Stimulated activated effector memory CD8-positive, alpha-beta T cell treated with anti-CD3 and anti-CD28 coated beads, Interleukin-12 subunit alpha, Interleukin-12 subunit beta, amount 100 ng/mL, for 72 hours (primary cell): ENCODE measurements at regions not wholly inside any gene's neighbourhood (a gene's known extent, or its start where the extent isn't known, plus 50 kb on each side); places are given as distances from the start of the nearest gene placed in this dataset.
"Not testable (repeated sequence)": the region's sequence is repeated elsewhere in the genome, so short reads cannot be mapped to it uniquely, and the experiment has no call there.

Experiments used
- ATAC-seq: fragments of 150-1000 bp; cut with Tn5 transposase; 2 replicates; pipeline ENCODE4 v1.10.0; 2021
- DNase-seq, 2 donors: peaks; one replicate each; pipeline ENCODE4 v3.0.0; 2021 to 2022; ENCODE audit warnings: low spot score in 2 of 2
- H3K27ac Mint-ChIP-seq: one replicate; pipeline ENCODE4 v1.8.0; 2022; ENCODE audit warnings: mild to moderate bottlenecking, mixed read lengths
- H3K36me3 Mint-ChIP-seq: one replicate; pipeline ENCODE4 v1.8.0; 2022; ENCODE audit warnings: mild to moderate bottlenecking, mixed read lengths
- H3K4me1 Mint-ChIP-seq: one replicate; pipeline ENCODE4 v1.8.0; 2022; ENCODE audit warnings: mixed read lengths
- H3K4me3 Mint-ChIP-seq: one replicate; pipeline ENCODE4 v1.8.0; 2022; ENCODE audit warnings: mild to moderate bottlenecking, mixed read lengths
- H3K9me3 Mint-ChIP-seq: one replicate; pipeline ENCODE4 v1.8.0; 2022; ENCODE audit warnings: mixed read lengths

DNA sequence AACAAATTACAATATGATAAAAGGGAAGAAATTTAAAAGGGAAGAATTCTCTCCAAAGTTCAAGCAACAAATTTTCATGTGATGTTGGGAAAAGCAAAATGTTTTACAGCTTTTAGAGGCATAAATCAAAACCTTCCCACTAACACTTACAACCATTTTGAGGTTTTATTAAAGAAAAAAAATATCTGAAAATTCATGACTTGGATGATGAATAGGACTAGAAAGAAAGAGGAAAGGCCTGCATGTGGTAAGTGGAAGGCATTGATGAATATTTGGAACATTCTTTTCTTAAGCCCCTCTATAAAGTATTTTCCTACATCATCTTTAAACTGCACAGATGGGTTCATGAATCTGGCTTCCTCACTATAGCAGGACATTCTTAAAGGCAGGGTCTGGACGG is 560.6 kb downstream of the TTLL7 start:
- H3K36me3 Mint-ChIP-seq, H3K4me1 Mint-ChIP-seq, H3K27ac Mint-ChIP-seq, ATAC-seq, H3K4me3 Mint-ChIP-seq, DNase-seq: not testable (repeated sequence)
- H3K9me3 Mint-ChIP-seq, result peaks cover 11% of the 10 kb centered on the region

DNA sequence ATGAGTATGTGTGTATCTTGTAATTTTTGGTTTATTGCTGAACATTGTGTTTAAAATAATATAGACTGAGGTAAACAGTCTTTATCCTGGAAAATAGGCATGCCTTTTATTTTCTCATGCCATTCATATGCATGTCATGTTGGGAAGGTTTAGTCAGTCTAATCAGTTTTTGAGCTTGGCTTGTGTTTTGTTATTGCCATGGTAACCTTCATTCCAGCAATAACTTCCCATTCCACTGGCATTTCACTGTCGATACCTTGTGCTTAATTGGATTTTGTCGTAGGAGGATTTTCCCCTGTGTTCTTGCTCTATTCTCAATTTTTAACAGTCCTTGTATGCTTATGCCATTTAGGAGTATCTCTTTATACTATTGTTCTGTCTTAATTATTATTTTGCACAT is 563.6 kb downstream of the TTLL7 start:
- not testable (repeated sequence) for ATAC-seq, H3K4me1 Mint-ChIP-seq, DNase-seq, H3K4me3 Mint-ChIP-seq, H3K36me3 Mint-ChIP-seq, H3K27ac Mint-ChIP-seq
- peaks cover 11% of the 10 kb centered on the region for H3K9me3 Mint-ChIP-seq

DNA sequence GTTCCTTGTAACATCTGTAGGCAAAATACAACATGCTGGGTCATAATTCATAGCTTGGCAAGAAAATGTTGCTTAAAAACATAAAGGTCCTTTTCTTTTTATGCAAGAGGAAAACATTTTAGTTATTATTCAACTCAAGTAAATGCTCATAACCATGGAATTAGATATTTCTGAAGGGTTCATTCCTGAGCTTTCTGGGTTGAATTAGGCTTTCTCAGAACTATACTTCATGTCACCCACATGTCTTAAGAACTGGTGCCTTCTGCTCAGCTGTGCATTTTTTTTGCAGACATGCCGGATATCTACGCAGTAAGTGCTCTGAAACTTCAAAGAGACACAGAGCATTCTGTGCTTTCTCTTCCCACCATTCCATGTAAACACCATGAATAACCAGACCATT is 571.4 kb downstream of the TTLL7 start:
- not testable (repeated sequence) for DNase-seq, ATAC-seq, H3K4me1 Mint-ChIP-seq

DNA sequence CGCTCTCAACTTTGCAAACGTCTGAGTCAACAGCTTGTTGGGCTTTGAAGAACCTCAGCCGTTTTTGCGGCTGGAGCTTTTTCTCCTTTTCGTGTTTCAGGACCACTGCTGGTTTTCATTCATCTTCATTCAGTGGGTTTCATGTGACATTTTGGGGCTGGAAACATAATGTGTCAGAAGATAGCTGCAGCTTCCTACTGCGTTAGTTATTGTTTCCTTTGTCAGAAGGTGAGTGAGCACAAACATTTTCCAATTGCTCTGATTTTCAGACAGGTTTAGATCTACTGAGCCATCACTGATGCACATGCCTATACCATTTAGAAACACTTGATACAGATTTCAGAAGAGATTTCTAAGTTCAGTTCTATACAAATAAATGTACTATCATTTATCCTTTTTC is 575.5 kb downstream of the TTLL7 start:
- not testable (repeated sequence) for H3K4me1 Mint-ChIP-seq, H3K27ac Mint-ChIP-seq, H3K36me3 Mint-ChIP-seq, H3K9me3 Mint-ChIP-seq, DNase-seq, H3K4me3 Mint-ChIP-seq
- ATAC-seq, result peak; percentile 43

More for the DNA sequence above, 571.4 kb downstream of the TTLL7 start:
- H3K4me3 Mint-ChIP-seq, H3K27ac Mint-ChIP-seq, H3K9me3 Mint-ChIP-seq, H3K36me3 Mint-ChIP-seq: not testable (repeated sequence)

GRCh38 chr1:83418558-83418957 is 580.4 kb downstream of the TTLL7 start:
- no peak overlapping the region for H3K4me3 Mint-ChIP-seq
- no peak overlapping the region for H3K27ac Mint-ChIP-seq
- H3K36me3 Mint-ChIP-seq, result no peaks in the 10 kb centered on the region
- no peaks in the 10 kb centered on the region for H3K4me1 Mint-ChIP-seq
- peaks cover 4% of the 10 kb centered on the region for H3K9me3 Mint-ChIP-seq
- ATAC-seq, result no peak
- no peak for DNase-seq

GRCh38 chr1:83413839-83414107 is 585.2 kb downstream of the TTLL7 start:
- DNase-seq, H3K4me3 Mint-ChIP-seq, H3K4me1 Mint-ChIP-seq, H3K36me3 Mint-ChIP-seq, ATAC-seq, H3K9me3 Mint-ChIP-seq, H3K27ac Mint-ChIP-seq: not testable (repeated sequence)

- not testable (repeated sequence) for H3K4me3 Mint-ChIP-seq, H3K4me1 Mint-ChIP-seq, H3K36me3 Mint-ChIP-seq, ATAC-seq, H3K9me3 Mint-ChIP-seq, H3K27ac Mint-ChIP-seq, DNase-seq
These were observed 588.1 kb downstream of the TTLL7 start for GRCh38 chr1:83410746-83411413.

GRCh38 chr1:83406693-83407371 is 592.1 kb downstream of the TTLL7 start:
- H3K36me3 Mint-ChIP-seq, DNase-seq, H3K4me1 Mint-ChIP-seq, ATAC-seq, H3K27ac Mint-ChIP-seq, H3K4me3 Mint-ChIP-seq, H3K9me3 Mint-ChIP-seq: not testable (repeated sequence)

DNA sequence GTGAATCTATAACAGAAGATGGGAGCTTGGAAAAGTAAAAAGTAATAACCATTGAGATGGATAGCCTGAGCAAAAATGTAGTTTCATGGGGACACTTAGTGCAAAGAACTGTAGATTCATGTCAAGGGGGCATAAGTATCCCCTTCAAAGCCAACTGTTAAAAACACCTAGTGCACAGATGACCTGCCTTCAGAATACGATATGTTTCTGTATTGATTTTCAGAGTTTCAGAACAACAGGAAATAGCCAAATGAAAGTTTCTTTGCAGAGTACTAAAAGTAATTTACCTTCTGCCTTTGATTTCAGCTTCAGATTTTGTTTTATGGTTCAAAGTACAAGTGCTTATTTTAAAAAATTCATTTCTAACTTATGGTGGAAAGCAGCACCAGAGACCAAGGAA is 593.1 kb downstream of the TTLL7 start:
- not testable (repeated sequence) for H3K4me1 Mint-ChIP-seq, H3K27ac Mint-ChIP-seq, H3K36me3 Mint-ChIP-seq, H3K9me3 Mint-ChIP-seq, ATAC-seq, DNase-seq, H3K4me3 Mint-ChIP-seq

- H3K4me3 Mint-ChIP-seq, H3K9me3 Mint-ChIP-seq, H3K36me3 Mint-ChIP-seq, H3K4me1 Mint-ChIP-seq, DNase-seq, H3K27ac Mint-ChIP-seq, ATAC-seq: not testable (repeated sequence)
These were observed 595.4 kb downstream of the TTLL7 start for GRCh38 chr1:83403500-83403899.

- not testable (repeated sequence) for H3K9me3 Mint-ChIP-seq, H3K4me1 Mint-ChIP-seq, DNase-seq, ATAC-seq, H3K4me3 Mint-ChIP-seq, H3K36me3 Mint-ChIP-seq, H3K27ac Mint-ChIP-seq
These were observed 597.8 kb downstream of the TTLL7 start for GRCh38 chr1:83401146-83401545.

- not testable (repeated sequence) for ATAC-seq, H3K27ac Mint-ChIP-seq, H3K9me3 Mint-ChIP-seq, DNase-seq, H3K36me3 Mint-ChIP-seq, H3K4me3 Mint-ChIP-seq, H3K4me1 Mint-ChIP-seq
These were observed 598.8 kb downstream of the TTLL7 start for GRCh38 chr1:83400173-83400572.

DNA sequence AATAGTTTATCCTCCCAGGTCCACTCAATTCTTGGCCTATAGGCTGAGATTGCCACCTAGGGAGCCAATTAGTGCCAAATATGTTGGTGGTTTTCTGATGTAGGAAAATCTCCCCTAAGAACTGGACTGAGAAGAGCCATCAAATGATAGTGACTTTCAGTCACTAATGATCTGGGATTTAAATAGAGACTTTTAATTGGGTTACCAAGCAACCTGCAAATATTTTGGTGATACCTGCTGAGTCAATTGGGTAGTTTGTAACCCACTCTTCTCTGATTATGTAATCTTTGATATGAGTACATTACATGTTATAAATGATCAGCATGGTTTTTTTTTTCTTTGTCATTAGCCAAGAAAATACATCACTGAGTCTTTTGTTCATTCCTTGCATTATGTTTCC is 600.8 kb downstream of the TTLL7 start:
- H3K36me3 Mint-ChIP-seq, H3K27ac Mint-ChIP-seq, H3K4me3 Mint-ChIP-seq, ATAC-seq, H3K9me3 Mint-ChIP-seq, DNase-seq, H3K4me1 Mint-ChIP-seq: not testable (repeated sequence)

DNA sequence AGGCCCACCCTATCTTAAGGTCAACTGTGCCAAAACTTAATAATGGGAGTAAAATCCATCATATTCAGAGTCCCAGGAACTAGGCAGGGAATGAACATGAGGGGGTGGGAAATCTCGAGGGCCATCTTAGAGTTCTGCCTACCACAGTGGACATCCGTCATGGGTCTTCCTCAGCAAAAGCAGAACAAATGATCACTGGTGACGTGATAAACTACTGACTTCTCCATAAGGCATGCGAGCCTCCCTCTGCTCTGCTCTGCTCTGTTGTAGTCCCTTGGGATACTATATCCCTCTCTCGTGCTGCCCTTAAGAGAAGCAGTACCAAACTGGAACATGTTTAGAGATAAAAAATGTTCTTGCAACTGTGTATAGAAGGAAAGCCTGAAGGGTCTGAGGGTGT is 603.8 kb downstream of the TTLL7 start:
- H3K4me3 Mint-ChIP-seq, H3K4me1 Mint-ChIP-seq, H3K9me3 Mint-ChIP-seq, H3K36me3 Mint-ChIP-seq, H3K27ac Mint-ChIP-seq, DNase-seq, ATAC-seq: not testable (repeated sequence)

GRCh38 chr1:83386946-83387345 is 612.0 kb downstream of the TTLL7 start:
- H3K36me3 Mint-ChIP-seq, ATAC-seq, H3K9me3 Mint-ChIP-seq, H3K4me3 Mint-ChIP-seq, DNase-seq, H3K27ac Mint-ChIP-seq, H3K4me1 Mint-ChIP-seq: not testable (repeated sequence)

DNA sequence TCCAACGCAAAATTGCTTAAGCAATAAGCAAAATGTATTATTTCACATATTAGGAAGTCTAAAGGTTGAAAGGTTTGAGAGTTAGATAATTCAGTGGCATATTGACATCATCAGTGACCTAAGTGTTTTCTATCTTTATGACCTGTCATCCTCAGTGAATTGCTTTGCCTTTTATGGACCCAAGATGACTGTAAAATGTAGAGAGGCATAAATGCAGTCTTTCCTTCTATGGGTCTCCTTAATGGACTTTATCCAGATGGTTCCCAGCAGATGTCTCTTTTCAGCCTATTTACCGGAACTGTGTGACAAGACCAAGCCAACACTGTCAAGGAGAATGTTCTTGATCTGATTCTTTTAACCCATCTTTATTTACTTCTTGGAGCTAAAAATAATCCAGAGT is 615.8 kb downstream of the TTLL7 start:
- not testable (repeated sequence) for ATAC-seq, H3K9me3 Mint-ChIP-seq, H3K27ac Mint-ChIP-seq, H3K4me3 Mint-ChIP-seq, H3K36me3 Mint-ChIP-seq, DNase-seq, H3K4me1 Mint-ChIP-seq
